Inflammatory macrophage (primary cell): ENCODE measurements at regions not wholly inside any gene's neighbourhood (a gene's known extent, or its start where the extent isn't known, plus 50 kb on each side); places are given as distances from the start of the nearest gene placed in this dataset.

ENCODE experiments used
- DNase-seq, 2 donors: peaks; one replicate each; pipeline ENCODE4 v3.0.0-alpha.2; 2020 to 2022

- DNase-seq = no peak
Observed at GRCh38 chr22:48021991-48022401, 1259.5 kb downstream of the TBC1D22A start.

GRCh38 chr22:48018346-48018745 is 1255.9 kb downstream of the TBC1D22A start:
- DNase-seq = no peak

- DNase-seq = no peak
Observed at GRCh38 chr22:48015701-48016100, 1253.3 kb downstream of the TBC1D22A start.

- DNase-seq = no peak
Observed at GRCh38 chr22:48004936-48005335, 1242.5 kb downstream of the TBC1D22A start.

GRCh38 chr22:48004038-48004437 is 1241.6 kb downstream of the TBC1D22A start:
- no peak for DNase-seq

- DNase-seq = no peak
Observed at GRCh38 chr22:48001101-48001500, 1238.7 kb downstream of the TBC1D22A start.

- DNase-seq = no peak
Observed at GRCh38 chr22:47997612-47998011, 1235.2 kb downstream of the TBC1D22A start.

- DNase-seq = no peak
Observed at GRCh38 chr22:47997052-47997590, 1234.7 kb downstream of the TBC1D22A start.

- no peak for DNase-seq
Observed at GRCh38 chr22:47996446-47996857, 1234.0 kb downstream of the TBC1D22A start.

GRCh38 chr22:47995718-47996117 is 1233.3 kb downstream of the TBC1D22A start:
- DNase-seq = no peak

GRCh38 chr22:47995264-47995627 is 1232.8 kb downstream of the TBC1D22A start:
- no peak for DNase-seq

GRCh38 chr22:47994601-47995263 is 1232.3 kb downstream of the TBC1D22A start:
- DNase-seq = no peak

GRCh38 chr22:47994045-47994444 is 1231.6 kb downstream of the TBC1D22A start:
- DNase-seq = no peak

- DNase-seq = no peak
Observed at GRCh38 chr22:47990481-47990880, 1228.0 kb downstream of the TBC1D22A start.

GRCh38 chr22:47987885-47988515 is 1225.5 kb downstream of the TBC1D22A start:
- no peak for DNase-seq

GRCh38 chr22:47976219-47976618 is 1213.8 kb downstream of the TBC1D22A start:
- DNase-seq = no peak

- DNase-seq = no peak
Observed at GRCh38 chr22:47967831-47968230, 1205.4 kb downstream of the TBC1D22A start.

- DNase-seq = no peak
Observed at GRCh38 chr22:47966316-47966715, 1203.9 kb downstream of the TBC1D22A start.

- no peak for DNase-seq
Observed at GRCh38 chr22:47965896-47966295, 1203.4 kb downstream of the TBC1D22A start.

GRCh38 chr22:47965066-47965465 is 1202.6 kb downstream of the TBC1D22A start:
- DNase-seq = no peak

- DNase-seq = no peak
Observed at GRCh38 chr22:47963660-47964059, 1201.2 kb downstream of the TBC1D22A start.

- DNase-seq = no peak
Observed at GRCh38 chr22:47957649-47958048, 1195.2 kb downstream of the TBC1D22A start.

- no peak for DNase-seq
Observed at GRCh38 chr22:47954107-47954506, 1191.7 kb downstream of the TBC1D22A start.

GRCh38 chr22:47944941-47945340 is 1182.5 kb downstream of the TBC1D22A start:
- no peak for DNase-seq
